ENCODE measurements at regions not wholly inside any gene's neighbourhood (a gene's known extent, or its start where the extent isn't known, plus 50 kb on each side); places are given as distances from the start of the nearest gene placed in this dataset.

- DNase-seq (no peak), ATAC-seq (replicated peaks) (no peak)
- Mint-ChIP-seq H3K27ac (no peak overlapping the region), H3K27me3 (peaks cover 35 to 73% of the 10 kb centered on the region in 2 donors), H3K4me3 (no peak overlapping the region), H3K36me3 (ENCODE audit: insufficient read depth) (no peaks in the 10 kb centered on the region), H3K4me1 (ENCODE audit: low read depth in 2 of 2) (no peaks in the 10 kb centered on the region), H3K9me3 (no peaks in the 10 kb centered on the region)
These were observed 142.2 kb downstream of the SP3 start for GRCh38 chr2:173822889-173823542.

DNA sequence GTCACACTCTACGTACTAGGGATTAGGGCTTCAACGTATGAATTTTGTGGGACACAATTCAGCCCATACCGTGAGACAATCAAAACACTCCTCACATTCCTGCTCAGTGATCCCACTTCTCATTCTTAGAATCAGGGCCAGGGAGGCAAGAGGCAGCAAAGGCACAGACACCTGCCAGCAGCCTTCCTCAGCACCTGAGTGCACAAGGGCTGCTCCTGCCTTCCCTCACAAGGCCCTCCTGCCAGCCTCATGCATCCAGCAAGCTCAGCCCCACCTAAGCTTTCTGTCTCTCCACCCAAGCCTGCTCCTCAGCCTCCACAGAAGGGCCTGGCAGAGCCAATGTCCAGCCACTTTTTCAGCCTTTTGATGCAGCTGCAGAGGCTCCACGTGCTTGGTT lies 141.6 kb downstream of the SP3 start:
- H3K27ac Mint-ChIP-seq: no peak overlapping the region
- DNase-seq (no peak), ATAC-seq (replicated peaks) (no peak)
- no peaks in the 10 kb centered on the region for H3K36me3 Mint-ChIP-seq (ENCODE audit: insufficient read depth)
- H3K4me3 Mint-ChIP-seq: no peak overlapping the region
- H3K9me3 Mint-ChIP-seq: no peaks in the 10 kb centered on the region
- H3K4me1 Mint-ChIP-seq (ENCODE audit: low read depth in 2 of 2): no peaks in the 10 kb centered on the region
- peaks cover 40 to 79% of the 10 kb centered on the region in 2 donors for H3K27me3 Mint-ChIP-seq

- no peak for ATAC-seq (replicated peaks)
- no peak overlapping the region for H3K27ac Mint-ChIP-seq
- peaks cover 50 to 80% of the 10 kb centered on the region in 2 donors for H3K27me3 Mint-ChIP-seq
- no peaks in the 10 kb centered on the region for H3K36me3 Mint-ChIP-seq (ENCODE audit: insufficient read depth)
- no peaks in the 10 kb centered on the region for H3K9me3 Mint-ChIP-seq
- no peak for DNase-seq
- H3K4me3 Mint-ChIP-seq: no peak overlapping the region
- H3K4me1 Mint-ChIP-seq (ENCODE audit: low read depth in 2 of 2): no peaks in the 10 kb centered on the region
These were observed 136.7 kb downstream of the SP3 start for GRCh38 chr2:173828189-173829142.

GRCh38 chr2:173829727-173830126 lies 135.4 kb downstream of the SP3 start:
- H3K27ac Mint-ChIP-seq: no peak overlapping the region
- H3K4me3 Mint-ChIP-seq: no peak overlapping the region
- ATAC-seq (replicated peaks) (no peak), DNase-seq (no peak)
- no peaks in the 10 kb centered on the region for H3K4me1 Mint-ChIP-seq (ENCODE audit: low read depth in 2 of 2)
- H3K36me3 Mint-ChIP-seq (ENCODE audit: insufficient read depth): no peaks in the 10 kb centered on the region
- H3K9me3 Mint-ChIP-seq: no peaks in the 10 kb centered on the region
- peaks cover 46 to 72% of the 10 kb centered on the region in 2 donors for H3K27me3 Mint-ChIP-seq

DNA sequence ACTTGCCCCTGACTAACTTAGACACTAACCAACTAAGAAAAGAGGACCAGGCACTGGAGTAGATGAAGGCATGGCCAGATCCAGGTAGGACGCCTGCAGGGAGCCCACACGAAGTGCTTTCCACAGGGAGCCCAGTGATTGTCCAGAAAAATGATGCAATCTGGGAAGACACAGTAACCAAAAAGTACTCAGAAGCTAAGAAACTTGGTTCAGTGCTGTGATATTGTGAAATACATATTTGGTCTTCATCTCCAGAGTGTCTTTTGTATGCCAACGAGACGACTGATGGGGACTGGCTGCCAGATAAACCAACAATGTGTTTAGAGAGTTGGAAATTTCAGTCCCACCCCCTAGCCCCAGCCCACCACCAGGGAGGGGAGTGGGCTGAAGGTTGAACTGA lies 135.0 kb downstream of the SP3 start:
- Mint-ChIP-seq H3K36me3 (ENCODE audit: insufficient read depth) (no peaks in the 10 kb centered on the region), H3K9me3 (no peaks in the 10 kb centered on the region), H3K4me1 (ENCODE audit: low read depth in 2 of 2) (no peaks in the 10 kb centered on the region), H3K27ac (no peak overlapping the region), H3K4me3 (no peak overlapping the region), H3K27me3 (peaks cover 46 to 72% of the 10 kb centered on the region in 2 donors)
- ATAC-seq (replicated peaks) (no peak), DNase-seq (no peak)

DNA sequence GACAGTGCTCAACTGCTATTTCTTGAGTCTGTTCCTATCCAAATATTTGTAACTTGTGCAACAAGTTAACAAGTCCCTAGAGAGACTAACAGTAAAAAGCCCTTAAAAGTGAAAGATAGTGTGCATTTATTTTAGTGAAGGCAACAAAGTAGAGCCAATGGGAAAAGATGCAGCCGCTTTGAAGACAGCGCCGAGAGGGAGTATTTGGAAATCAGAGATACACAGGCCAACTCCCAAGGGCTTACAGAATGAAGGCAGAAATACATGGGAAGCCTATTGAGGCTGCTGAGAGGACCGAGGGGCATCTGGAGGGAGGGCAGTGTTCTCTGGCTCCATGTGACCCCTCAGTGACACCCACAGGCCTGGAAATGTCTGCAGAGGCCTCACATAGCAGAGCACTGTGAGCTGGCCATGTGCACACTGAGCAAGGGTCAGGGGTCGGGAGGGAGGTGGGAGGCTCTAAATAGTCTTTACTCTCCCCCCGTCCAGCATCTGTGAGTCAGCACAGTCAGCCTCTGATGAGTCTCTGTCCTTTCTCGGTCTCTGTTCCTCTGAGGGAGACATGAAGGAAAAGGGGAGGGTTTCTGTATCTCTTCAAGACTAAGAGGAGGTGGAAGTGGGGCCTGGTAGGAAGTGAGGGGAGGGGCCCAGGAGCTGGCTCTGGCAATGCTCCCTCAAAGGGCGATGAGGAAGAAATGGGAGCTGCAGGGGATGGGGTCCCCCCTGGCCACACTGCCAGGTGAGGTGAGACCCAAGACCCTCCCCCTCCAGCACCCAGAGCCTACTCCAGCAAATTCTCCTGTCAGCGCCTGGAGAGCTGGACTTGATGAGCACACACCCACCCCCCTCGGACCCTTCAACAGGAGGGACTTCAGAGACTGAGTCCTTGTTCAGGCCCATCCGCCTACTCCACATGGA lies 133.6 kb downstream of the SP3 start:
- no peak for DNase-seq
- Mint-ChIP-seq H3K36me3 (ENCODE audit: insufficient read depth) (peaks cover 3% of the 10 kb centered on the region), H3K4me1 (ENCODE audit: low read depth in 2 of 2) (no peaks in the 10 kb centered on the region), H3K4me3 (no peak overlapping the region), H3K27ac (no peak overlapping the region), H3K27me3 (peaks cover 46 to 64% of the 10 kb centered on the region in 2 donors), H3K9me3 (no peaks in the 10 kb centered on the region)
- no peak for ATAC-seq (replicated peaks)

GRCh38 chr2:173834141-173834540 lies 131.0 kb downstream of the SP3 start:
- H3K27me3 Mint-ChIP-seq: peaks cover 29 to 38% of the 10 kb centered on the region in 2 donors
- peaks cover 3% of the 10 kb centered on the region for H3K36me3 Mint-ChIP-seq (ENCODE audit: insufficient read depth)
- no peak overlapping the region for H3K4me3 Mint-ChIP-seq
- no peak for DNase-seq
- H3K27ac Mint-ChIP-seq: no peak overlapping the region
- ATAC-seq (replicated peaks): no peak
- H3K9me3 Mint-ChIP-seq: no peaks in the 10 kb centered on the region
- H3K4me1 Mint-ChIP-seq (ENCODE audit: low read depth in 2 of 2): no peaks in the 10 kb centered on the region

GRCh38 chr2:173835726-173836125 lies 129.4 kb downstream of the SP3 start:
- H3K36me3 Mint-ChIP-seq (ENCODE audit: insufficient read depth): peaks cover 3% of the 10 kb centered on the region
- H3K27me3 Mint-ChIP-seq: peaks cover 15 to 22% of the 10 kb centered on the region in 2 donors
- no peak for ATAC-seq (replicated peaks)
- H3K9me3 Mint-ChIP-seq: no peaks in the 10 kb centered on the region
- H3K27ac Mint-ChIP-seq: no peak overlapping the region
- DNase-seq: no peak
- H3K4me1 Mint-ChIP-seq (ENCODE audit: low read depth in 2 of 2): no peaks in the 10 kb centered on the region
- H3K4me3 Mint-ChIP-seq: no peak overlapping the region

DNA sequence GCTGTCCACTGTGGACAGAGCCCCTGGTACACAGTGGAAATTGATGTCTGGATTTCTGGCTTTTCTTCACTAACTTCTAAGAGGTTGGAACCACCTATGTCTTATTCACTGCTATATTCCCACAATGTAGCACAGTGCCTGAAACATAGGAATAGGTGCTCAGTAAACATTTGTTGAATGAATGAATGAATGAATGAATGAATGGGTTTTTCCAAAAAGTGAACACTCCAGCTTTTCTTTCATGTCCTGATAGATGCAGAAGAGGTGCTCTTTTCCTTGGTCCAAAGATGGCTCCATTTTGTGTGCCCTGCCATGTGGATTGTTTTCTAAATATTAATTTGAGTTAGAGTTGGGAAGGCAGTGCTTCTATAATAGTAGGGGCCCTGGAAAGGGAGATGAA lies 124.1 kb downstream of the SP3 start:
- DNase-seq (no peak), ATAC-seq (replicated peaks) (no peak)
- Mint-ChIP-seq H3K27me3 (peaks cover 17 to 25% of the 10 kb centered on the region in 2 donors), H3K4me1 (ENCODE audit: low read depth in 2 of 2) (no peaks in the 10 kb centered on the region), H3K27ac (no peak overlapping the region), H3K9me3 (no peaks in the 10 kb centered on the region), H3K36me3 (ENCODE audit: insufficient read depth) (no peaks in the 10 kb centered on the region), H3K4me3 (no peak overlapping the region)

DNA sequence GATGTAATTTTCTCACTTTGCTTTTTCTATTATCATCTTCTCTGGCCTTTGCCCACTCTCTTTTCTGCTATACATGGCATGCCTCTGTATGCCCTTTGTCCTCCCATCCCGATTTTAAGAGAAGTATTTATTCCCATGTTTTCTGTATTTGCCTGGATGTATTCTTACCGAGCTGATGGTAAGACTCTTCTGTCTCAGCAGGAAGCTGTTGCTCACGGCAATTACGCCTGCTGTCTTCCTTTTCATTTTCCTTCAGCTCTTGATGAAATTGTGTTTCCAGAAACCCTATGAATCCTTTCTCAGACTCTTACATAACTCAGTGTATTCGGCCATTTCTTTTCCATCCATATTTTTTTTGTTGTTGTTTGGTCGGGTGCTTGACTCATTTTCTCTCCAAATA lies 121.6 kb downstream of the SP3 start:
- Mint-ChIP-seq H3K27ac (no peak overlapping the region), H3K9me3 (no peaks in the 10 kb centered on the region), H3K4me3 (no peak overlapping the region), H3K36me3 (ENCODE audit: insufficient read depth) (no peaks in the 10 kb centered on the region), H3K27me3 (peaks cover 35 to 44% of the 10 kb centered on the region in 2 donors), H3K4me1 (ENCODE audit: low read depth in 2 of 2) (no peaks in the 10 kb centered on the region)
- DNase-seq (no peak), ATAC-seq (replicated peaks) (no peak)

DNA sequence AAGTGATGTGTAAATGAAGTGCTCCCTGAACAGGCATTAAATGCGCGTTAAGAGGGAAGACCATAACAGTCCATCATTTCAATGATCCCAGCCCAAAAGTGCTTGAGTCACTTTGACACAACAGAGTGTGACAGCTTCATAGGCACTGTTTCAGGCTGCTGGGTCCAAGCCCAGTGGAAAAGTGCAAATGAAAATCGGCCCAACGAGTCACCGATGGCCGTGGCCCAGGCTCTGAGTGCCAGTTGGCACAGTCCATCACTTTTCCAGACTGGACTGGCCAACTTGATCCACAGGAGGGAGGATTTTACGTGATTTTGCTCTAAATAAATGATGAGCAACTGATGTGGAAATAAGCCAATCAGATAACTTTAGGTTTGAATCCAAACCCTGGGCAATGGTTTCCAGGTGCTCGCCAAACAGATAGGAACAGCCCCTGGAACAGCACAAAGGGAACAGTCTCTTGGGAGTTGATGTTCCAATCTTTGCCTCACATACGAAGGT lies 114.0 kb downstream of the SP3 start:
- Mint-ChIP-seq H3K27ac (no peak overlapping the region), H3K9me3 (no peaks in the 10 kb centered on the region), H3K4me1 (ENCODE audit: low read depth in 2 of 2) (no peaks in the 10 kb centered on the region), H3K4me3 (no peak overlapping the region), H3K36me3 (ENCODE audit: insufficient read depth) (no peaks in the 10 kb centered on the region), H3K27me3 (peaks cover 48 to 57% of the 10 kb centered on the region in 2 donors)
- DNase-seq: no peak
- no peak for ATAC-seq (replicated peaks)

GRCh38 chr2:173854141-173854540 lies 111.0 kb downstream of the SP3 start:
- no peak for DNase-seq
- Mint-ChIP-seq H3K4me3 (no peak overlapping the region), H3K4me1 (ENCODE audit: low read depth in 2 of 2) (no peaks in the 10 kb centered on the region), H3K36me3 (ENCODE audit: insufficient read depth) (no peaks in the 10 kb centered on the region), H3K27me3 (peaks cover 34 to 40% of the 10 kb centered on the region in 2 donors), H3K9me3 (no peaks in the 10 kb centered on the region), H3K27ac (no peak overlapping the region)
- ATAC-seq (replicated peaks): no peak

- Mint-ChIP-seq H3K4me1 (ENCODE audit: low read depth in 2 of 2) (no peaks in the 10 kb centered on the region), H3K27me3 (peaks cover 27 to 33% of the 10 kb centered on the region in 2 donors), H3K4me3 (no peak overlapping the region), H3K27ac (no peak overlapping the region), H3K9me3 (no peaks in the 10 kb centered on the region), H3K36me3 (ENCODE audit: insufficient read depth) (no peaks in the 10 kb centered on the region)
- DNase-seq: no peak
- ATAC-seq (replicated peaks): no peak
These were observed 110.3 kb downstream of the SP3 start for GRCh38 chr2:173854840-173855239.

All from effector memory CD8-positive, alpha-beta T cell (primary cell).